ENCODE measurements at regions not wholly inside any gene's neighbourhood (a gene's known extent, or its start where the extent isn't known, plus 50 kb on each side); places are given as distances from the start of the nearest gene placed in this dataset.
A peak's percentile ranks its signal among the peaks of the same experiment; 100 is the strongest.
"Not testable (repeated sequence)": the region's sequence is repeated elsewhere in the genome, so short reads cannot be mapped to it uniquely, and the experiment has no call there.

- no peak for DNase-seq (ENCODE audit: low spot score)
Measured at GRCh38 chr4:124943145-124943889, 230.8 kb upstream of the ANKRD50 start.

- DNase-seq (ENCODE audit: low spot score) = no peak
Measured at GRCh38 chr4:124941267-124941666, 228.7 kb upstream of the ANKRD50 start.

- DNase-seq (ENCODE audit: low spot score) = peak; percentile 15
Measured at GRCh38 chr4:124940387-124940786, 227.9 kb upstream of the ANKRD50 start.

GRCh38 chr4:124939908-124940307 is 227.4 kb upstream of the ANKRD50 start:
- DNase-seq (ENCODE audit: low spot score) = no peak

GRCh38 chr4:124938836-124939235 is 226.3 kb upstream of the ANKRD50 start:
- DNase-seq (ENCODE audit: low spot score) = no peak

GRCh38 chr4:124937993-124938392 is 225.5 kb upstream of the ANKRD50 start:
- no peak for DNase-seq (ENCODE audit: low spot score)

GRCh38 chr4:124936427-124936826 is 223.9 kb upstream of the ANKRD50 start:
- no peak for DNase-seq (ENCODE audit: low spot score)

GRCh38 chr4:124934916-124935315 is 222.4 kb upstream of the ANKRD50 start:
- DNase-seq (ENCODE audit: low spot score) = no peak

- DNase-seq (ENCODE audit: low spot score) = no peak
Measured at GRCh38 chr4:124933521-124933920, 221.0 kb upstream of the ANKRD50 start.

- no peak for DNase-seq (ENCODE audit: low spot score)
Measured at GRCh38 chr4:124932447-124932846, 219.9 kb upstream of the ANKRD50 start.

- no peak for DNase-seq (ENCODE audit: low spot score)
Measured at GRCh38 chr4:124931050-124931449, 218.5 kb upstream of the ANKRD50 start.

GRCh38 chr4:124922748-124923147 is 210.2 kb upstream of the ANKRD50 start:
- not testable (repeated sequence) for DNase-seq (ENCODE audit: low spot score)

GRCh38 chr4:124918559-124919122 is 206.1 kb upstream of the ANKRD50 start:
- no peak for DNase-seq (ENCODE audit: low spot score)

GRCh38 chr4:124915073-124915472 is 202.5 kb upstream of the ANKRD50 start:
- DNase-seq (ENCODE audit: low spot score) = no peak

- no peak for DNase-seq (ENCODE audit: low spot score)
Measured at GRCh38 chr4:124913237-124913636, 200.7 kb upstream of the ANKRD50 start.

- DNase-seq (ENCODE audit: low spot score) = no peak
Measured at GRCh38 chr4:124910327-124910726, 197.8 kb upstream of the ANKRD50 start.

- DNase-seq (ENCODE audit: low spot score) = no peak
Measured at GRCh38 chr4:124907881-124908280, 195.3 kb upstream of the ANKRD50 start.

- DNase-seq (ENCODE audit: low spot score) = no peak
Measured at GRCh38 chr4:124905441-124905840, 192.9 kb upstream of the ANKRD50 start.

GRCh38 chr4:124904723-124905388 is 192.3 kb upstream of the ANKRD50 start:
- no peak for DNase-seq (ENCODE audit: low spot score)

- no peak for DNase-seq (ENCODE audit: low spot score)
Measured at GRCh38 chr4:124903995-124904722, 191.6 kb upstream of the ANKRD50 start.

- no peak for DNase-seq (ENCODE audit: low spot score)
Measured at GRCh38 chr4:124902001-124902515, 189.5 kb upstream of the ANKRD50 start.

GRCh38 chr4:124899997-124900396 is 187.5 kb upstream of the ANKRD50 start:
- DNase-seq (ENCODE audit: low spot score) = no peak

Measured in pons (tissue), 1 donor.